Transverse colon (tissue), 3 donors: ENCODE measurements at regions not wholly inside any gene's neighbourhood (a gene's known extent, or its start where the extent isn't known, plus 50 kb on each side); places are given as distances from the start of the nearest gene placed in this dataset.

Source experiments
- POLR2A ChIP-seq: fragments of 450-650 bp; IDR thresholded peaks from one replicate; pipeline ENCODE4 v1.6.1; 2016; ENCODE audit warnings: antibody characterized with exemption, mild to moderate bottlenecking, moderate library complexity
- TF ChIP-seq, protein P1 (sequence below), 5 experiments: fragments of 200-600 bp in 3 of 5; fragments of 450-650 bp in 2 of 5; sonication (generic) in 3 of 5; IDR thresholded peaks; 1 replicate in 2 of 5; 2 replicates in 3 of 5; pipeline ENCODE4 v1.5.1; 2016 to 2017; ENCODE audit warnings: antibody characterized with exemption in 5 of 5, inconsistent platforms in 3 of 5, mild to moderate bottlenecking in 2 of 5, moderate library complexity in 1 of 5

DNA sequence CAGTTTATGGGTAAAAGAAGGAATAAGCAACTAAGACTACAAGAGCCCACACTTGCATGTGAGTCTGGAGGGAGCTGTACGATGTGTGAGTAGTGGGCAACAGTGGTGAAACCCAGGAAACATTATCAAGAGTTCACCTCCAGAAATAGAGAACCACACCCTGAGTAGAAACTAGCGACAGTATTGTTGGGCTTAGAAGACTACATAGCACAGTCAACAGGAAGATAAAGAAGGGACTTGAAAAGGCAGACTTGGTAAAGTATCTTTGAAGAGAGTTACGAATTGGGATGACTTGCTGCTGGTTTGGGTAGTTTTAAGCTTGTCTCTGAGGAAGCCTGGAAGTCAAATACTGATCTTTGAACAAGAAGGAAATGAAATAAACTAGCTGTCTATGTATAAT, 223.2 kb upstream of the GNAI1 start:
- TF ChIP-seq, protein P1, sequence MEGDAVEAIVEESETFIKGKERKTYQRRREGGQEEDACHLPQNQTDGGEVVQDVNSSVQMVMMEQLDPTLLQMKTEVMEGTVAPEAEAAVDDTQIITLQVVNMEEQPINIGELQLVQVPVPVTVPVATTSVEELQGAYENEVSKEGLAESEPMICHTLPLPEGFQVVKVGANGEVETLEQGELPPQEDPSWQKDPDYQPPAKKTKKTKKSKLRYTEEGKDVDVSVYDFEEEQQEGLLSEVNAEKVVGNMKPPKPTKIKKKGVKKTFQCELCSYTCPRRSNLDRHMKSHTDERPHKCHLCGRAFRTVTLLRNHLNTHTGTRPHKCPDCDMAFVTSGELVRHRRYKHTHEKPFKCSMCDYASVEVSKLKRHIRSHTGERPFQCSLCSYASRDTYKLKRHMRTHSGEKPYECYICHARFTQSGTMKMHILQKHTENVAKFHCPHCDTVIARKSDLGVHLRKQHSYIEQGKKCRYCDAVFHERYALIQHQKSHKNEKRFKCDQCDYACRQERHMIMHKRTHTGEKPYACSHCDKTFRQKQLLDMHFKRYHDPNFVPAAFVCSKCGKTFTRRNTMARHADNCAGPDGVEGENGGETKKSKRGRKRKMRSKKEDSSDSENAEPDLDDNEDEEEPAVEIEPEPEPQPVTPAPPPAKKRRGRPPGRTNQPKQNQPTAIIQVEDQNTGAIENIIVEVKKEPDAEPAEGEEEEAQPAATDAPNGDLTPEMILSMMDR (IDR thresholded peaks at IDR 0.05), result no peak
- no peak for TF ChIP-seq POLR2A
